GM12878 (cell line): ENCODE measurements at regions not wholly inside any gene's neighbourhood (a gene's known extent, or its start where the extent isn't known, plus 50 kb on each side); places are given as distances from the start of the nearest gene placed in this dataset.

Experiments used
- ATAC-seq: fragments of 200-7000 bp; cut with Tn5 transposase; 3 replicates; pipeline ENCODE4 v1.9.1; 2020; ENCODE audit warnings: mild to moderate bottlenecking, moderate library complexity
- BruUV-seq: library from RNA; stranded (reverse); fragments of 400-500 nt; replicated peaks from 2 replicates; lab custom pipeline; 2021; lab: Mats Ljungman, UMichigan
- CTCF ChIA-PET: fragments of 300-600 bp; sonication (Branson Sonifier 250); formaldehyde crosslinking; extraction: SDS; loops from one replicate; lab custom pipeline; 2021; ENCODE audit warnings: inconsistent platforms; lab: Yijun Ruan, JAX
- POLR2A ChIA-PET: fragments of 350-600 bp; formaldehyde crosslinking; extraction: SDS; loops from one replicate; lab custom pipeline; 2021; ENCODE audit warnings: inconsistent platforms; lab: Charles Lee
- RAD21 ChIA-PET: fragments of 300-600 bp; sonication (Branson Sonifier 250); formaldehyde crosslinking; loops from one replicate; lab custom pipeline; 2023; ENCODE audit warnings: antibody characterized with exemption; ENCODE audit not compliant: unreplicated experiment; lab: Charles Lee
- SMC1A ChIA-PET: fragments of 300-600 bp; sonication (Branson Sonifier 250); formaldehyde crosslinking; loops from one replicate; lab custom pipeline; 2023; ENCODE audit not compliant: unreplicated experiment, uncharacterized antibody; lab: Charles Lee
- DNase-seq: peaks from one replicate; pipeline ENCODE4 v3.0.0-alpha.2; 2011; ENCODE audit warnings: low read depth, low spot score
- FAIRE-seq: peaks from 3 replicates; lab custom pipeline; 2011; peaks lifted over from hg19 to GRCh38; lab: Jason Lieb, UNC
- H2AFZ ChIP-seq: 2 replicates; pipeline ENCODE4 v1.6.0; 2011; ENCODE audit warnings: low read depth, low read length, control low read depth; ENCODE audit not compliant: control insufficient read depth
- H3K27ac ChIP-seq: 2 replicates; pipeline ENCODE4 v1.5.1; 2011; ENCODE audit warnings: control low read depth; ENCODE audit not compliant: control insufficient read depth, insufficient read depth
- H3K27me3 ChIP-seq, 2 experiments: replicated peaks in 1 of 2; 2 replicates each; pipeline versions ENCODE4 v1.6.0 to v1.6.1; 2011; ENCODE audit warnings: low read length in 1 of 2; ENCODE audit not compliant: control insufficient read depth in 2 of 2, insufficient read depth in 2 of 2
- H3K36me3 ChIP-seq, 2 experiments: 2 replicates each; pipeline ENCODE4 v1.5.1; 2011; ENCODE audit warnings: low read length in 1 of 2; ENCODE audit not compliant: control insufficient read depth in 2 of 2, insufficient read depth in 2 of 2
- H3K4me1 ChIP-seq: 2 replicates; pipeline ENCODE4 v1.6.1; 2011; ENCODE audit warnings: mild to moderate bottlenecking, low read length, moderate library complexity, mixed read lengths; ENCODE audit not compliant: control insufficient read depth, insufficient read depth
- H3K4me2 ChIP-seq: 2 replicates; pipeline ENCODE4 v1.6.0; 2011; ENCODE audit warnings: control low read depth; ENCODE audit not compliant: control insufficient read depth, insufficient read depth
- H3K4me3 ChIP-seq: fragments of 200-600 bp; sonication (generic); 2 replicates; pipeline ENCODE4 v1.5.1; 2016
- H3K79me2 ChIP-seq: 2 replicates; pipeline ENCODE4 v1.6.0; 2011; ENCODE audit warnings: low read length; ENCODE audit not compliant: control insufficient read depth, insufficient read depth
- H3K9ac ChIP-seq: 2 replicates; pipeline ENCODE4 v1.8.0; 2011; ENCODE audit warnings: low read length, control low read depth, mixed read lengths; ENCODE audit not compliant: control insufficient read depth, insufficient read depth
- H3K9me3 ChIP-seq: replicated peaks from 3 replicates; pipeline ENCODE4 v1.5.1; 2011; ENCODE audit warnings: mild to moderate bottlenecking, low read length; ENCODE audit not compliant: control insufficient read depth, insufficient read depth
- H4K20me1 ChIP-seq: 2 replicates; pipeline ENCODE4 v1.6.0; 2011; ENCODE audit not compliant: control insufficient read depth, insufficient read depth
- ATF3 ChIP-seq: IDR thresholded peaks from 2 replicates; pipeline ENCODE4 v1.6.1; 2011; ENCODE audit warnings: low read depth, mild to moderate bottlenecking, low read length, moderate library complexity, borderline replicate concordance; ENCODE audit errors: extremely low read depth
- E2F8 ChIP-seq: fragments of 450-650 bp; IDR thresholded peaks from 2 replicates; pipeline ENCODE4 v1.6.1; 2018; ENCODE audit warnings: mild to moderate bottlenecking, low read depth, moderate library complexity; ENCODE audit not compliant: partially characterized antibody
- EED ChIP-seq: sonication (generic); IDR thresholded peaks from 2 replicates; pipeline ENCODE4 v1.6.1; 2016; ENCODE audit warnings: antibody characterized with exemption, low read depth
- HDGF ChIP-seq: fragments of 450-650 bp; IDR thresholded peaks from 2 replicates; pipeline ENCODE4 v1.6.1; 2016; ENCODE audit warnings: antibody characterized with exemption
- MEF2A ChIP-seq: IDR thresholded peaks from 2 replicates; pipeline ENCODE4 v1.6.1; 2011; ENCODE audit warnings: low read depth, mild to moderate bottlenecking, low read length, moderate library complexity; ENCODE audit not compliant: insufficient read depth
- MXI1 ChIP-seq: fragments of 150-350 bp; IDR thresholded peaks from 2 replicates; pipeline ENCODE4 v1.6.1; 2011; ENCODE audit warnings: low read depth, mild to moderate bottlenecking, inconsistent platforms, low read length, improper control_type of control experiment
- MYC ChIP-seq: IDR thresholded peaks from 2 replicates; pipeline ENCODE4 v1.6.1; 2011; ENCODE audit warnings: mild to moderate bottlenecking, low read length, moderate library complexity, inconsistent platforms; ENCODE audit not compliant: insufficient read depth, insufficient replicate concordance, insufficient read length, severe bottlenecking
- NFYA ChIP-seq: IDR thresholded peaks from 2 replicates; pipeline ENCODE4 v1.6.1; 2011; ENCODE audit warnings: low read depth, mild to moderate bottlenecking, low read length, improper control_type of control experiment, borderline replicate concordance
- REST ChIP-seq: IDR thresholded peaks from 2 replicates; pipeline ENCODE4 v1.6.1; 2012; ENCODE audit warnings: mild to moderate bottlenecking, low read depth, low read length
- TARDBP ChIP-seq: IDR thresholded peaks from 2 replicates; pipeline ENCODE4 v1.6.1; 2016; ENCODE audit warnings: borderline replicate concordance
- WRNIP1 ChIP-seq: IDR thresholded peaks from 2 replicates; pipeline ENCODE4 v1.6.1; 2011; ENCODE audit warnings: low read depth, low read length, improper control_type of control experiment, borderline replicate concordance
- ZBED1 ChIP-seq: IDR thresholded peaks from 2 replicates; pipeline ENCODE4 v1.6.1; 2016; ENCODE audit warnings: borderline replicate concordance
- ZBTB33 ChIP-seq: fragments of 450-650 bp; IDR thresholded peaks from 2 replicates; pipeline ENCODE4 v1.6.1; 2017; ENCODE audit warnings: mild to moderate bottlenecking
- ZNF207 ChIP-seq: fragments of 450-650 bp; IDR thresholded peaks from 2 replicates; pipeline ENCODE4 v1.6.1; 2014; ENCODE audit warnings: antibody characterized with exemption, mild to moderate bottlenecking, borderline replicate concordance
- WGBS: methylation state at CpG from one replicate; pipeline ENCODE4 v1.1.6; 2016; ENCODE audit warnings: low lambda C conversion rate; ENCODE audit not compliant: insufficient replicate concordance, insufficient coverage; ENCODE audit errors: missing lambda C conversion rate; 5-methylcytosine and 5-hydroxymethylcytosine counted together
- in situ Hi-C: fragments of 300-500 bp; cut with MboI; formaldehyde crosslinking; loops from 9 replicates; pipeline ENCODE4 v1.14.3; 2018; ENCODE audit warnings: mixed read lengths
- intact Hi-C: fragments of 100-400 bp; cut with micrococcal nuclease; formaldehyde crosslinking; loops from one replicate; pipeline ENCODE4 v1.14.2; 2022; ENCODE audit not compliant: unreplicated experiment

GRCh38 chr1:181893937-181894336 lies 167.6 kb downstream of the ZNF648 start:
- no TSS peak for BruUV-seq
- H3K27me3 ChIP-seq = 0 out of 4 replicates have a peak, but pooled peaks cover 0 to 3% of the 10 kb centered on the region in 2 experiments
- no peak overlapping the region for H2AFZ ChIP-seq
- no peaks in the 10 kb centered on the region for H3K36me3 ChIP-seq
- FAIRE-seq = no peak
- no peak overlapping the region for H3K4me3 ChIP-seq
- H4K20me1 ChIP-seq = no peaks in the 10 kb centered on the region
- H3K27ac ChIP-seq = no peak overlapping the region
- intact Hi-C loops = no loop called here
- no peaks in the 10 kb centered on the region for H3K79me2 ChIP-seq
- POLR2A ChIA-PET = no interaction called here
- SMC1A ChIA-PET = no interaction called here
- no peak for DNase-seq
- no peak overlapping the region for H3K9ac ChIP-seq
- no peak overlapping the region for H3K4me2 ChIP-seq
- RAD21 ChIA-PET = no interaction called here
- no peaks in the 10 kb centered on the region for H3K4me1 ChIP-seq
- CTCF ChIA-PET = interaction anchor here (0.6 kb wide), 1 partner anchor 124 kb away, joined by 3 read pairs; no protein-coding TSS in a partner anchor
- ATAC-seq = no peak
- TF ChIP-seq WRNIP1 = no peak
- no peak for TF ChIP-seq ZBTB33
- TF ChIP-seq ATF3 = no peak
- TF ChIP-seq MXI1 = no peak
- no peak for TF ChIP-seq EED
- no peak for TF ChIP-seq NFYA
- no peak for TF ChIP-seq MYC
- TF ChIP-seq HDGF = no peak
- no peak for TF ChIP-seq MEF2A
- no peak for TF ChIP-seq ZNF207
- TF ChIP-seq E2F8 = no peak
- TF ChIP-seq ZBED1 = no peak
- no peak for TF ChIP-seq REST
- TF ChIP-seq TARDBP = no peak
- 0% methylated on average over 1 of the region's 1 CpG for WGBS
- in situ Hi-C loops = no loop called here
- no peaks in the 10 kb centered on the region for H3K9me3 ChIP-seq
